Type B pancreatic cell (in vitro differentiated cells): ENCODE measurements at regions not wholly inside any gene's neighbourhood (a gene's known extent, or its start where the extent isn't known, plus 50 kb on each side); places are given as distances from the start of the nearest gene placed in this dataset.

Source experiments
- DNase-seq: peaks from one replicate; pipeline ENCODE4 v3.0.0; 2021; ENCODE audit warnings: mixed read lengths; ENCODE audit not compliant: unreplicated experiment; ENCODE audit errors: extremely low spot score
- H3K27ac Mint-ChIP-seq: 2 replicates; pipeline ENCODE4 v1.8.0; 2021; ENCODE audit warnings: mild to moderate bottlenecking, mixed read lengths
- H3K27me3 Mint-ChIP-seq: 2 replicates; pipeline ENCODE4 v1.8.0; 2021; ENCODE audit warnings: mixed read lengths
- H3K36me3 Mint-ChIP-seq: 2 replicates; pipeline ENCODE4 v1.8.0; 2021; ENCODE audit warnings: mixed read lengths
- H3K4me1 Mint-ChIP-seq: one replicate; pipeline ENCODE4 v1.8.0; 2021; ENCODE audit warnings: mixed read lengths; ENCODE audit not compliant: unreplicated experiment
- H3K4me3 Mint-ChIP-seq: 2 replicates; pipeline ENCODE4 v1.8.0; 2021; ENCODE audit warnings: mild to moderate bottlenecking, mixed read lengths
- H3K9me3 Mint-ChIP-seq: 2 replicates; pipeline ENCODE4 v1.8.0; 2021; ENCODE audit warnings: mixed read lengths
- CTCF ChIP-seq: fragments of 200-600 bp; sonication (generic); conservative IDR thresholded peaks from 2 replicates; pipeline ENCODE4 v1.5.0; 2021; ENCODE audit warnings: antibody characterized with exemption, mild to moderate bottlenecking

- DNase-seq: no peak
- Mint-ChIP-seq H3K9me3 (no peaks in the 10 kb centered on the region), H3K27ac (no peak overlapping the region), H3K4me3 (no peak overlapping the region), H3K4me1 (no peaks in the 10 kb centered on the region), H3K36me3 (no peaks in the 10 kb centered on the region), H3K27me3 (no peaks in the 10 kb centered on the region)
- peak; percentile 67 for TF ChIP-seq CTCF
Measured at GRCh38 chrX:121579016-121579760, 531.8 kb downstream of the GLUD2 start.

- Mint-ChIP-seq H3K9me3 (no peaks in the 10 kb centered on the region), H3K4me1 (no peaks in the 10 kb centered on the region), H3K27ac (no peak overlapping the region), H3K4me3 (no peak overlapping the region), H3K27me3 (no peaks in the 10 kb centered on the region), H3K36me3 (no peaks in the 10 kb centered on the region)
- TF ChIP-seq CTCF: no peak
- no peak for DNase-seq
Measured at GRCh38 chrX:121581885-121582284, 534.5 kb downstream of the GLUD2 start.

- Mint-ChIP-seq H3K27me3 (no peaks in the 10 kb centered on the region), H3K9me3 (no peaks in the 10 kb centered on the region), H3K4me3 (no peak overlapping the region), H3K27ac (no peak overlapping the region), H3K4me1 (no peaks in the 10 kb centered on the region), H3K36me3 (no peaks in the 10 kb centered on the region)
- TF ChIP-seq CTCF: no peak
- no peak for DNase-seq
Measured at GRCh38 chrX:121585626-121586025, 538.2 kb downstream of the GLUD2 start.

GRCh38 chrX:121592884-121593283, 545.5 kb downstream of the GLUD2 start:
- Mint-ChIP-seq H3K4me3 (no peak overlapping the region), H3K27me3 (no peaks in the 10 kb centered on the region), H3K4me1 (no peaks in the 10 kb centered on the region), H3K36me3 (no peaks in the 10 kb centered on the region), H3K27ac (no peak overlapping the region), H3K9me3 (no peaks in the 10 kb centered on the region)
- DNase-seq: no peak
- TF ChIP-seq CTCF: no peak

- no peak overlapping the region for H3K27ac Mint-ChIP-seq
Measured at GRCh38 chrX:121598356-121598755, 550.9 kb downstream of the GLUD2 start.

More at GRCh38 chrX:121598356-121598755, 550.9 kb downstream of the GLUD2 start:
- no peaks in the 10 kb centered on the region for H3K27me3 Mint-ChIP-seq
- H3K36me3 Mint-ChIP-seq: no peaks in the 10 kb centered on the region
- no peaks in the 10 kb centered on the region for H3K4me1 Mint-ChIP-seq
- no peaks in the 10 kb centered on the region for H3K9me3 Mint-ChIP-seq
- no peak overlapping the region for H3K4me3 Mint-ChIP-seq
- TF ChIP-seq CTCF: no peak
- DNase-seq: no peak
